HFFc6 (cell line): ENCODE measurements at regions not wholly inside any gene's neighbourhood (a gene's known extent, or its start where the extent isn't known, plus 50 kb on each side); places are given as distances from the start of the nearest gene placed in this dataset.

Source experiments
- DNase-seq: peaks from one replicate; pipeline ENCODE4 v3.0.0-alpha.2; 2018
- H3K27ac Mint-ChIP-seq: 2 replicates; pipeline ENCODE4 v1.8.0; 2020; ENCODE audit warnings: mild to moderate bottlenecking, mixed read lengths
- H3K27me3 Mint-ChIP-seq: 2 replicates; pipeline ENCODE4 v1.8.0; 2021; ENCODE audit warnings: mild to moderate bottlenecking, moderate library complexity, mixed read lengths; ENCODE audit not compliant: insufficient read depth
- H3K36me3 Mint-ChIP-seq: 2 replicates; pipeline ENCODE4 v1.8.0; 2021; ENCODE audit warnings: low read depth, mixed read lengths
- H3K4me1 Mint-ChIP-seq: 2 replicates; pipeline ENCODE4 v1.8.0; 2020; ENCODE audit warnings: low read depth, mixed read lengths
- H3K4me3 Mint-ChIP-seq: 2 replicates; pipeline ENCODE4 v1.8.0; 2020; ENCODE audit warnings: mild to moderate bottlenecking, moderate library complexity, mixed read lengths
- H3K9me3 Mint-ChIP-seq: 2 replicates; pipeline ENCODE4 v1.8.0; 2020; ENCODE audit warnings: mild to moderate bottlenecking, mixed read lengths
- TF ChIP-seq, protein P1 (sequence below): fragments of 200-600 bp; sonication (generic); IDR thresholded peaks from 2 replicates; pipeline ENCODE4 v1.5.0; 2021; ENCODE audit warnings: antibody characterized with exemption, mild to moderate bottlenecking

DNA sequence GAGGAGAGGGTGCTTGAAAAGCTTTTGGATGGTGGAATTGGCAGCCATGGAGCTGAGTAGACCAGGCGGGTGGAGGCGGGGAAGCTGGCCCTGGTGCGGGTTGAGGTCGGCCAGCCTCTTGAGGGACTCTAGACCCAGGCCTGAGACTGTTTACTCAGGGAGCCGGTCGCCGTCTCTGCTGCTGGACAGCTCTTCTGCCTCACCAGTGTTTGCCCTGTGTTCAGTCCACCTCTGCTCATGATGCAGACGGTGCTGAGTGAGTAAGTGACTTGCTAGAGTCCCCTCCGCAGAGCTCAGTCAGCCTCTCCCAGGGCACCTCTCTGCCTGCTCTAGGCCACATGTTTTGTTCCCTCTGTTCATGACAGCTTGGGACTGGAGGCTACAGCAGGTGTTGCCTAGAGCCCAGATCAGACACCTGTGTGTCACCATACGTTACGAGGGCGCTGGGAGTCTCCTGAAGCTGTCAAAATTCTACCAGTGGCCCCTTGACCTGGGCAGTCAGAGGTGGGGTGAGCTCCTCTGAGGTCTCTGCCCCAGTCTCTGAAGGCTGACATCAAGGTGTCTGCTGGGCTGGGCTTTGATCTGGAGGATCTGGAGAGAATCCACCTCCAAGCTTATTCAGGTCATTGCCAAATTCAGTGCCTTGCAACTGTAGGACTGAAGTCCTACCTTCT, 73.5 kb upstream of the WNT4 start:
- H3K4me1 Mint-ChIP-seq, result no peaks in the 10 kb centered on the region
- TF ChIP-seq, protein P1, sequence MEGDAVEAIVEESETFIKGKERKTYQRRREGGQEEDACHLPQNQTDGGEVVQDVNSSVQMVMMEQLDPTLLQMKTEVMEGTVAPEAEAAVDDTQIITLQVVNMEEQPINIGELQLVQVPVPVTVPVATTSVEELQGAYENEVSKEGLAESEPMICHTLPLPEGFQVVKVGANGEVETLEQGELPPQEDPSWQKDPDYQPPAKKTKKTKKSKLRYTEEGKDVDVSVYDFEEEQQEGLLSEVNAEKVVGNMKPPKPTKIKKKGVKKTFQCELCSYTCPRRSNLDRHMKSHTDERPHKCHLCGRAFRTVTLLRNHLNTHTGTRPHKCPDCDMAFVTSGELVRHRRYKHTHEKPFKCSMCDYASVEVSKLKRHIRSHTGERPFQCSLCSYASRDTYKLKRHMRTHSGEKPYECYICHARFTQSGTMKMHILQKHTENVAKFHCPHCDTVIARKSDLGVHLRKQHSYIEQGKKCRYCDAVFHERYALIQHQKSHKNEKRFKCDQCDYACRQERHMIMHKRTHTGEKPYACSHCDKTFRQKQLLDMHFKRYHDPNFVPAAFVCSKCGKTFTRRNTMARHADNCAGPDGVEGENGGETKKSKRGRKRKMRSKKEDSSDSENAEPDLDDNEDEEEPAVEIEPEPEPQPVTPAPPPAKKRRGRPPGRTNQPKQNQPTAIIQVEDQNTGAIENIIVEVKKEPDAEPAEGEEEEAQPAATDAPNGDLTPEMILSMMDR, result no peak
- no peak for DNase-seq
- no peak overlapping the region for H3K4me3 Mint-ChIP-seq
- no peaks in the 10 kb centered on the region for H3K9me3 Mint-ChIP-seq
- H3K36me3 Mint-ChIP-seq, result no peaks in the 10 kb centered on the region
- no peak overlapping the region for H3K27ac Mint-ChIP-seq
- H3K27me3 Mint-ChIP-seq, result peaks cover 52% of the 10 kb centered on the region

DNA sequence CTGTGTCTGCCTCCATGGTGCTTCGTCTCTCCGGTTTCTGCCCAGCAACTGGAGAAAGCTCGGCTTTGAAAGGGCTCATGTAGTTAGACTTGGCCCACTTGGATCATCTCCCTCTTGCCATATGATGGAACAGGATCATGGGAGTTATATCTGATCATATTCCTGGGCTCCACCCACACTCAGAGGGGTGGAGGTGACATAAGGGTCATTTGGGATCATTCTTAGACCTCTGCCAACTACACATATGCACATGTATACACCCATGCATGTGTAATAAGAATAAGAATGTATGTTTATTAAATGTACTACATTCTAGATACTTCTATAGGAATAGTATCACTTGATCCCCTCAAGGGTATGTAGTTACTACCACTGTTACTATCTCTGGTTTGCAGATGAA, 74.1 kb upstream of the WNT4 start:
- H3K36me3 Mint-ChIP-seq, result no peaks in the 10 kb centered on the region
- no peaks in the 10 kb centered on the region for H3K4me1 Mint-ChIP-seq
- H3K27me3 Mint-ChIP-seq, result peaks cover 48% of the 10 kb centered on the region
- DNase-seq, result no peak
- no peak overlapping the region for H3K27ac Mint-ChIP-seq
- TF ChIP-seq, protein P1, result no peak
- H3K9me3 Mint-ChIP-seq, result no peaks in the 10 kb centered on the region
- H3K4me3 Mint-ChIP-seq, result no peak overlapping the region

DNA sequence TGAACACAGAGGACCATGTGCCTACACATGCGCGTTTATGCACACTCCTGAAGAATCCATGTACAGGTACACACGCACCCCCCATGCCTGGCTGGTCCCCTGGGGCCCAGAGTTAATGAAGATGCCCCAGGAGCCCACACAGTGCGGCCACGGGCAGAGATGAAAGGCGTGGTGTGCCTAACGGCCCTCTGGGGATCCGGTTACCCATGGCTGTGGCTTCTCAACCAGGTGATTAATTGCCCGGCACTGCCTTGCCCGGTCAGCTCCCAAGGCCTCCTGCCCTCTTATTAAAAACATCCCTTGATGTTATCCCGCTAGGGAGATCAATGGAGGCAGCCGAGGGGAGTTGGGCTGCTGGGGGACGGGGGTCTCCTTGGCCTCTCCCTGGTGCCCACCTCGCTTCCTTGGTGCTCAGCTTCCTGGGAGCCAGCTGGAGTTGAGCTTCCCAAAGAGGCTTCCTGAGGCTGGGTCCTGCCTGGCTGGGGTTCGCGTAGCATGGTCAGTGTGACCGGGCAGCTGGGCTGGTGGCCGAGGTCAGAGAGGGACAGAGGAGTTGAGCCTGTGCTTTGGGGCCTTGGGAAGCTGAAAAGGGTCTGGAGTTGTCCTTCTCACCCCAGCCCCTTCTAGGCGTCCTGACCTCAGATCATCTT, 75.0 kb upstream of the WNT4 start:
- Mint-ChIP-seq H3K36me3 (no peaks in the 10 kb centered on the region), H3K27ac (no peak overlapping the region), H3K9me3 (no peaks in the 10 kb centered on the region), H3K27me3 (peaks cover 51% of the 10 kb centered on the region), H3K4me1 (no peaks in the 10 kb centered on the region), H3K4me3 (no peak overlapping the region)
- no peak for DNase-seq
- TF ChIP-seq, protein P1, result no peak

DNA sequence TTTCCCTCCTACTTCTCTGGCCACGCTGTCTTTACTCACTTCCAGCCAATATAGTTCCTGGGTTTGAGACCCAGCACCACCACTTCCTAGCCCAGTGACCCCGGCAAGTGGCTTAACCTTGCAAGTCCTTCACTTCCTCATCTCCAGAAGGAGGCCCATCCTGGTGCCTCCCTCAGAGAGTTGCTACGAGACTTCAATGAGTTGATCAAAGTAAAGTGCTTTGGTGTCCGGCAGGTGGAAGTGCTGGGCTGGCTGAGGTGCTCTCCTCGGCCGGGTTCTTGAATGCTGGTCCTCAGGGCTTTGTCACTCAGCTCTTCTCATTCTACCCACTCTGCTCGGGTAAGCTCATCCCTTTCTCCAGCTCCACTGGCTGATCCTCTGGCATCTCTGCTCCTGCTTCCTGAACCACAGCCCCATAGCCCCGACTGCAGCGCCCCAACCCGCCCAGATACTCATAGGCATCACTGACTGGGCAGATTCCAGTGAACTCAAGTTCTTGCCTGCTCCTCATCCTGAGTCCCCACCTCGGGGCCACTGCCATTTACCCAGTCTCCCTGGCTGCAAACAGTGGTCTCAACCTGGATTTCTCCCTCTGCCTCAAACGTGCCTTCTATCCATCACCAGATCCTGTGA, 75.8 kb upstream of the WNT4 start:
- TF ChIP-seq, protein P1, result no peak
- Mint-ChIP-seq H3K4me1 (no peaks in the 10 kb centered on the region), H3K27ac (no peak overlapping the region), H3K4me3 (no peak overlapping the region), H3K27me3 (peaks cover 57% of the 10 kb centered on the region), H3K36me3 (no peaks in the 10 kb centered on the region), H3K9me3 (no peaks in the 10 kb centered on the region)
- no peak for DNase-seq

DNA sequence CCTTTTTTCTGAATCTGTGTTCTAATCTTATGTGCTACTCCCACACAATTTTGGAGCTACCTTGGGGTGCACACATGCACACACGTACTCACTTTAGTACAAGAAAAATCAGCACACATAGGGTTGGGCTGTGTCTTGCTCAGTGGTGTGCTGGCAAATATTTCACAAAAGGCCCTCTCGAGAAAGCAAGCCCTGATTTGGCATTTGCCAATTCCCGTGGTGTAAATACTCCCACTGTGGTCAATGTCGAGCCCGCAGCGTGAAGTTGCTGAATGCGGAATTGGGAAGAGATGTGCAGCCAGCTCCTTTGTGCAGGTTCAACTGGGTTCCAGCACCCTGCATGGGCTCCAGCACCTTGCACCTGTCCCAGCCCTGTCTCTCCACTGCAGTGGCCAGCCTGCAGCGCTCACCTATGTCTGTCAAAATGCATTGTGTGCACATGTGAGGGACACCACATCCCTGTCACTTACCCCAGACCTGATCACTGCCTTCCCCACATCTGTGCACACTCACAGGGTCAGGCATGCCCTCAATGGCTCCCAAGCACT, 78.4 kb upstream of the WNT4 start:
- Mint-ChIP-seq H3K4me1 (no peaks in the 10 kb centered on the region), H3K27ac (no peak overlapping the region), H3K4me3 (no peak overlapping the region), H3K9me3 (peaks cover 4% of the 10 kb centered on the region; the same call in 1 of the 2 replicates), H3K27me3 (peaks cover 65% of the 10 kb centered on the region), H3K36me3 (no peaks in the 10 kb centered on the region)
- TF ChIP-seq, protein P1, result no peak
- no peak for DNase-seq
